HG03342 (cell line): ENCODE measurements at regions not wholly inside any gene's neighbourhood (a gene's known extent, or its start where the extent isn't known, plus 50 kb on each side); places are given as distances from the start of the nearest gene placed in this dataset.

ENCODE experiments used
- ATAC-seq: cut with Tn5 transposase; IDR thresholded peaks from one replicate; pipeline ENCODE4 v1.9.1; 2021; ENCODE audit warnings: mild to moderate bottlenecking, moderate library complexity; ENCODE audit not compliant: unreplicated experiment

DNA sequence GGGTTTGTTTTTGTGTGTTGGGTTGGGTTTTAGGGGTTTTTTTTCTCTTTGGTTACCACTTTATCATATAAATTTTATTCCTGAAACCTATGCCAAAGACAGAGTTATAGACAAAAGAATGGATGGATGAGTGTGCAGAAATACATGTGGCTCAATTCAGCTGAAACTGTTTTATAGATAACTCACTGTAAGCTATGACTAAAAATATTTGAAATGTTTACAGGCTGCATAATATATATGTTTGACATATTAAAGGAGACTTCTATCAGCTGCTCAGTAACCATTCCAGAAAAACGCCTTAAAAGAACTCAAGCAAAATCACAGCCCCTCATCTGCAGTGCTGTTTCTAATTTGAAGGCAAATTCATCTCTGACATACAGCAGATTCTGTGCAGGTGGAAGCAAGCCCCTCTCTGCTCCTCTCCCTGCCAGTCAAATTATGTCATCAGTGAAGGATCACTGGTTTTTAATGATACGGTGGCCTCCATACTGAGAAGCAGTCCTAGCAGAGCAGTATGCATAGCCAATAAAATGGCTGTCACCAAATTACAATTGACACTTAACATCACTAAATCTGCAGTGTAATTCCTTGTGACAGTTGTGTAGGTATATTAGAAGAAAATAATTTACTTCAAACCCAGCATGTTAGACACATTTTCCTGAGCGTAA is 301.6 kb downstream of the NR2F1-AS1 start:
- no peak for ATAC-seq

DNA sequence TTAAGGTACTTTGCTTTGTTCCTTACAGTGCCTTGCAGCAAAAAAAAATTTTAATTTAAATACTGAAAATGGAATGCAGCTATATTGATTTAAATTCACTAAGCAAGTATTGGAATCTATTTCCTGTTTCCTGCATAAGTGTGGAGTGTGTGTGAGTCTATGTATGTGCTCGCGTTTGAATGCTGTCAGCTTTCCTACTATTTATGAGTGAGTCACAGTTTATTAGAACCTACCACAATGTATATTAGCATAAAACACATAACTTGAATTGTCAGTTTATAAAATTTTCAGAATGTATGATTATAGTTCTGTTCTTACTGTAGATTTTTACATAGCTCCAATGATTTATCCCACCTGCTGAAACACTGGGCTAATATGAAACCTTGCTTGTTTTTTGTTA is 302.1 kb downstream of the NR2F1-AS1 start:
- ATAC-seq = no peak

DNA sequence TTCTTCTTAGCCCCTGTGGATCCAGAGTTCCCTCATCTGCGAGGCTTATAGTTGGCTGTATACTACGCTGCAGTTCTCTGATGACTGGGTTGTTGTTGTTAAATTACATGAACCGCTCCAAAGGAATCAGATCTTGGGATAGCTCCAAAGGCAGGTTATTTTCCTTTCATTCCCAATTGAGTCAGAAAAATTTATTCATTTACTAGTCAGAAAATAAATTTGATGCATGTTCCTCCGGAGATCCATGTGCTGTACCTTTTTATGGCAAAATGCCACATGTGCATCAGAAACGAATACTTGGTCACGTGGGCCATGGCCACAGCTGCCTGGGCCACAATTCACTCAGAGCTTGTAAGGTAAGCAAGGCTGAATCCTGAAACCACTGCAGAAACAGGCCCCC is 304.0 kb downstream of the NR2F1-AS1 start:
- ATAC-seq = no peak

DNA sequence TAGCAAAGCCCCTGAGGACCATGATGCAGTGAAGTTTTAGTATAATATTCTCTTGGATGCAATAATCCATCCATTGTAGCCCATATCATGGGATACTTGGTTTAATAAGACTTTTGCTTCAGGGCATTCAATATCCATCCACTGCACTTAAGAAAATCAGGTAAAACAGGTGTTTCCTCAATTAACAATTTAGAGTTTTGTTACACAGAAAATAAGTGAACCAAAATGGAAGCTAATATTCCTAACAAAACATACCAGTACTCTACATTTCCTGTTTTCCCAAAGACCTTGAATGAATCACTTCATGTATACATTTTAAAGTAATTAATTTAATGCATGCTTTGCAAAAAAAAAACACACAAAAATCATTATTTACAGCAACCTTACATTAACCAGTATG is 305.6 kb downstream of the NR2F1-AS1 start:
- no peak for ATAC-seq

DNA sequence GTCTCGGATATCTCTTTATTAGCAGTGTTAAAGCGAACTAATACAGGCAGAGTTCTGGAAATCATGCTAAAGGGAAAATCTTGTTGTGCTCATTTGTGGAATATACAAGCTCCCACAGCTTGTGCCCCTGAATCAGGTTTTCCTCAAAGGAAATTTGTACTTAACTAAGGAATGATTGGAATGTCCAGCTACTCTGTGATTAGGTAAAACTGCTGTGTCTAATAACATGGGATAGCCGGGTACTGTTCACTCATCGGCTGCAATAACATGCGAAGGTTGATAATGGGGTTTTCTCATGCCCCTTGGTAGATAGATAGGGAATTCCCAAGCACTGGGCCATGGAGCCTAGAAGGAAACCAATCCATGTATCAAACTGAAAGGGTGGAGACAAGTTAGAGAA is 306.7 kb downstream of the NR2F1-AS1 start:
- no peak for ATAC-seq

DNA sequence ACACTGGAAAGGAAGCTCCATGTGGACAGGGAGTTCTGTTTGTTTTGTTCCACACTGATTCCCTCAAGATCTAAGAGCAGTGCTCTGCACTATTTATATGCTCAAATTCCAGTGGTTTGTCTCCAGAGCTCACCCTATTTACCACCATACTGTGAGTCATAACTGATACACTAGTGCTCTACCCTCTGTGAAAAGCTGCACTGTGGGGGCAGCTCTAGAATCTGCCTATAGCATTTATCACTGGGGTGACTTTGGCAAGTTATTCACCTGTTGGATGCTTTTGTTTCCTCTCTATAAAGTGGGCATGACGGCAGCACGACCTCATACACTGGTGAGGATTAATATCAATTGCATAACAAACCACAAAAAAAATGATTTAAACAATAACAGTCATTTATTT is 307.8 kb downstream of the NR2F1-AS1 start:
- no peak for ATAC-seq

DNA sequence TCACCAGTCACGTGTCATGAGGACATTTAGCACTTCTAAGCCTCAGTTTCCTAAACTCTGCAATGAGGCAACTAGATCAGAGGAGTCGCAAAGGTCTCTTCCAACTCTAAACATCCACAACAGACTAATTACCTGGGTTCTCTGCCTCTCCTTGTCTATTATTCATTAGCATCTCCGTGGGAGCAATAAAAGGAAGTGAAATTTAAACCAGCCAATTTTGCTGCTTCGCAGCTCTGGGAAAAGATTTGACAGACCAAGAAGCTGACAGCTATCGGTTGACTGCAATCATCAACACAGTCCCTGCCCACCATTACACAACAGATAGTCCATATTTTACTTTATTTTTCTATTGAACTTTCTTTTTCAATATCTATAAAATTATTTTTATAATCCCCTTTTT is 308.9 kb downstream of the NR2F1-AS1 start:
- ATAC-seq = no peak

DNA sequence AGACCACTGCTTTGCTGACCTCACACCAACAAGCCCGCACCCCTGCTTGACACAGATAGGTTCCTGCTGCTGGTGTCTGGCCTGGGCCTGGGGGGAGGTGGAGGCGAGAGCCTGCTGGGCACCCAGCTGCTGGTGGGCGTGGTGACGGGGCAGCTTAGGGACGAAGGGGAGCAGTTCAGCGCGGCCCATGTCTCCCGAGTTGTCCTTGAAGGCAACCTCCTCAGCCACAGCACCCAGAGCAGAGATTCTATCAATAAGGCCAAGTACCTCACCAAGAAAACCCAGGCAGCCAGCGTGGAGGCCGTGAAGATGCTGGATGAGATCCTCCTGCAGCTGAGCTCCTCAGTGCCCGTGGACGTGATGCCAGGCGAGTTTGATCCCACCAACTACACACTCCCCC is 313.3 kb downstream of the NR2F1-AS1 start:
- ATAC-seq = no peak

DNA sequence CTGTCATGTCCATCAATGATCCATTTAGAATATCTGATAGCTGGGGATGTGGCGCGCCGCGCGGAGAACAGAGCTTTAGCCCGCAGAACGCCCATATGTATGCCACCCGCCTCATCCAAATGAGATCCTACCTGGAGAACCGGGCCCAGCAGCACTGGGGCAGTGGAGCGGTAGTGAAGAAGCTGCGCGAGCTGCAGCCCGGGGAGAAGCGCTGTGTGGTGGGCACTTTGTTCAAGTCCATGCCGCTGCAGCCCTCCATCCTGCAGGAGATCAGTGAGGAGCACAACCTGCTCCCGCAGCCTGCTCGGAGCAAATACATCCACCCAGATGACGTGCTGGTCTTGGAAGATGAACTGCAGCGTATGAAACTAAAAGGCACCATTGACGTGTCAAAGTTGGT is 313.7 kb downstream of the NR2F1-AS1 start:
- ATAC-seq = no peak

DNA sequence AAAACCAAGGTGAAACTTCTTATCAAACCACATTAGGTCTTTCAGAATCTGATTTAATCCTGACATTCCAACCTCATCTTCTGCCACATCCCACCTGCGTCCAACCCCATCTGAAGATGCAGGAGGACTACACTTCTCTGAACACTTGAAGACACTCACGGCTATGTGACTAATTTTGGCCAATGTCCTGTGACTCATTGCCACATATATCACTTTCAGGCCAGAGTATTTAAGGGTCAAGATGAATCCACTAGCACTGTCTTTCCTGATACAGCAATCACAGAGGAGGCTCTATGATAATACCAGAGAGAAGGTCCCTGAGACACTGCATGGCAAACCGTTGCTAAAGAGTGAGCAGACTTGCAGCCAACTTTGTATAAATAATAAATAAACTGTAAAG is 323.4 kb downstream of the NR2F1-AS1 start:
- no peak for ATAC-seq

DNA sequence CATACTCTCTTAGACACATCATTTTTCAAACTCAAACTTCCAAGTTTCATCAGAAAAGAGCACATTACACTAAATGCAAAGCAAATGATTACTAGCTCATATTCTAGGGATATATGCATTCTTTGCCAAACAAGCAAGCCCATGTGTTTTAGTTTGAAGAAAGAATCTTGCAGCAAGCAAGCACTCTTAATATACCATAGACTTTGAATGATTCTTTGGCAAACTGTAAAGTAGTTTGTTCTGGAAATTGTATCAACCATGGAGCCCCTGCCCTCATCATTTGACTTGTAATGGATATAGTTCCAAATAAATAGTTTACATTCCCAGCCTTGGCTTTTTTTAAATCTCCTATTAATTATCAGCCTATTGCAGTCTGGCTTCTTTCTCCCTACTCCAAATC is 325.2 kb downstream of the NR2F1-AS1 start:
- ATAC-seq = no peak

DNA sequence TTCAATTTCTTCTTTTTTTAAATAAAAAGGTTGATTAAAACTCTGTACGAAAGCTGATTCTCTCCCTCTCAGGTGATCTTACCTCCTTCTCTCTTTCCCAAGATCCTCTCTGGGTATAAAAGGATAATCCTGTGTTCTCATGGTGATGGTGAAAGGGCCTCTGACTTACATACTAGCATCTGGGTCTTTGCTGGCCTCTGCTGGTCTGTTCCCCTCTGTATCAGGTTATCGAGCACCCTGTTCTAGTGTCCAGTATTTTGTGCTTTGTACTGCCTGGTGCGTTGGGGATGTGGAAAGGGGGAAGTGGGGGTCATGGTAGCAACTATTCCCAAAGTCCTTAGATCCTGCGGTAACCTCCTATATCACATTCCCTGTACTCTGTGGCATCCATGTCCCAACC is 328.9 kb downstream of the NR2F1-AS1 start:
- no peak for ATAC-seq

DNA sequence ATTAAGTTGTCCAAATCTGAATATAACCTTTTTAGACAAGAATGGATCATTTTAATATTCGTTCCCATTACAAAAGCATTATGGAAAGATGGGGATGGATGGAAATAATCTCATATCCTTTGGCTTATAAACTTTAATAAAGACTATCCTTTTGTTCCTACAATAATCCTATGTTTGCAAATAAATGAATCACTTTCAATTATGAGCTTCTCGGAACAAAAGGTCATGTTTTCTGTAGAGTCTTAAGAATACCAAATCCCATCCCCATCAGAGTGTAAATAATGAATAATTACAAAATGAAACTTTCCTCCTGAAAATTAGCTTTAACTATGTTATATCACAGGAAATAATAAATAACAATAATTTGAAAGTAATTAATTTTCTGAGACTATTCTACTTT is 329.7 kb downstream of the NR2F1-AS1 start:
- no peak for ATAC-seq

DNA sequence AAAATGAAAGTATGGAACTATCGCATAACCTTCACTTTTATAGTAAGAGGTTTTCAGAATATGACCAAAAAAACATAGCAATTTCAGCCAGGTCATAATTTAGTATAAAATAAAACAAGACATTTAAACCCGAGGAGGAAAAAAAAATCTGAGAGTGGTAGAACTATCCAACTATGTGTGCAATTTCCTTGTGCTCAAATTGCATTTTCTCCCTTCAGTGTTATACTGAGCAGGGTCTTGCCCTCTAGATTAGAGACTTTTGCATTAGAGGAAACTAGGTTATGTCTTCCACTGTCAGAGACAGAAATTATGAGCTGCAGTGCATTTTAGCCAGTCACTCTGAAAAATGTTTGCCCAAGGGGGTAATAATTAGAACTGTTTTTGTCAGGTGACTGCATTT is 330.6 kb downstream of the NR2F1-AS1 start:
- ATAC-seq = no peak

DNA sequence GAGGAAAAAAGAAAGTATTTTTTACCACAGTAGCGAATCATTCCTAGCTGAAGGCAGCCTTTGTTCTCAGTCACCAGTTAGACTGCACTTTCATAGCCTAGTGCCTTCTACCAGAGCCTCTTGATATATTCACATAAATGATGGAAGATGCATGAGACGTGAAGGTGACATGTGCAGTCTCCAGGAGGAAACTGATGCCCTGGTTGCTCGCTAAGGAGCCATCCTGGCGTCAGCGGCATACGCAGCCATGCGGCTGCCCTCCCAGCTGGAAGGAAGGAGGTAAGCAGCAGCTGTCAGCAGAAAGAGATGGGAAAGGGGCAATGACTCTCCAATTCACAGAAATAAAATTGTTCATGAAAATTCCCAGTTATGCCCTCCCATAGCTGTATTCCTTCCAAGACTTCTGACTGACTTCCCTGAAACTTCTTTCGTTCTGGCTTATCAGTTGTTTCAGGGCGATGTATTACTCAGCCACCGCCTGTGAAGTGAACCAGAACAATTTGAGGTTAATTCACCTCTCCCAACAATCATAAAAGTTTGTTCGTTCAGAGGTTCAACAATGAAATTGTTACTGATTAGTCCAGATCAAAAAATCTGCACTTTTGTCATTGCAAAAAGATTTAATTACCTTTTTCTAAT is 331.2 kb downstream of the NR2F1-AS1 start:
- no peak for ATAC-seq

DNA sequence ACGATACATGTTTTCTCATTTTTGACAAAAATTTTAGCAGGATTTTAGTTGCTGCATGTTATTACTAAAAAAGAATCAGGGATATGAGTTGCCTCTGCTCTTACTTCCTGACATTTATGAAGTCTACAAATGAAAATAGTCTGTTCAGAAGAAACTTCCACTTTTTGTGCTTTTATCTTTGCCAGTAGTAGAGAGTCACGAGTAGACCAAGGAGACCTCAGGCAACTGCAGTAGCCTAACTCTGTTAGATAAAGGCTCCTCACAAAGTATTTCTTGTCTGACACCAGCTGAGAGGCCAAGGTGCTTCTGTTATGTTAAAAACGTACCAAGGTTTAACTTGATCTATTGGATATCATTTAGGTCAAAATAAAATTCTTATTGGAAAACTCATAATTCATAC is 333.9 kb downstream of the NR2F1-AS1 start:
- no peak for ATAC-seq

DNA sequence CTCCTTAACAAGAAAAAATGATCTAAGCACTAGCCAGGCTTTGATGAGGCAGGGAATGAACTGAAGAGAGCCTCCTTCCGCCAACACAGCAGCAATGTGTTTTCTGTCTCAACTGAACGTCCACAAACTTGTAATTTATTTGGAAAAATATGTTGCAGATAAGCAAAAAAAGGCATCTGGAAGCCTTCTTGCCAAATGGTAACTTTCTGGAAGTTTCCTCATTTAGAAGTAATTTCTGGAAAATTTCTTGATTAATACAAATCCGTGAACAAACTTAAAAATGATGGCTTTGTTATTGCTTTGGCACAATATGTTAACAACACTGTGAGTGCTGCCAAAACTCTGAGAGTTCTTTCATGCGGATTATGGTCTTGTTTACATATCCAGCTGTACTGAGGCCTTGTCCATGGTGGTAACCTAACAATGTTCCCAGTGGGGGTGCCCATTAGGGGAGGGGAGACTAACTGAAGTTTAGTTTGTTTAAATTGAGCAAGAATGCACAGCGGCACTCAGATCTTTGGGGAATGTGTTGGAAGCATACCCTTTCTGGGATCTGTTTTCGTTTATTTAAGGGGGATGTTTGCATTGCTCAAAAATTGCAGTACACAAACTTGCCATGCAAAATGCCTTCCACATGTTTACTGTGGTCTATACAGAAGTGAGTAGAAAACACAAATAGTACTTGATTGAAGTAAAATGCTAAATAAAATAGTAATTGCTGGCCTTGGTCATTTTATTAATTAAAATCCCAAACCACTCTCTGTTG is 334.7 kb downstream of the NR2F1-AS1 start:
- ATAC-seq = no peak

DNA sequence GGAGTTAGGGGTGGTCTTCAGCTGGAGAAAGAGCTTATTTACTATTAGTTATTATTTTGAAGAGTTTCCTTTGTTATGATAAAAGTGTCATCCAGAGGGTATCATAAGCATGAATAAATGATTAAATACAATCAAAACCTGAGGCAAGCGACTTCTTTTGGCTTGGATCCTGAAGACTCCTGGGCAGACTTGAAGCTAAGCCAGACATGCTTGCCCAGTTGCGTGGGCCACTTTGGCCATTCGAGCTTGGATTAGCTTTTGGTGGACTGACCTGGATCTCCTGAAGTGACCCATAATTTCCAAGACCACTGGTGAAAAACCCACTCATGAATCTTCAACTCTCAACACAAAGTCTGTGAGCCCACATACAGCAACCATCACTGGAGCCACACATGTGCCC is 335.8 kb downstream of the NR2F1-AS1 start:
- ATAC-seq = no peak

DNA sequence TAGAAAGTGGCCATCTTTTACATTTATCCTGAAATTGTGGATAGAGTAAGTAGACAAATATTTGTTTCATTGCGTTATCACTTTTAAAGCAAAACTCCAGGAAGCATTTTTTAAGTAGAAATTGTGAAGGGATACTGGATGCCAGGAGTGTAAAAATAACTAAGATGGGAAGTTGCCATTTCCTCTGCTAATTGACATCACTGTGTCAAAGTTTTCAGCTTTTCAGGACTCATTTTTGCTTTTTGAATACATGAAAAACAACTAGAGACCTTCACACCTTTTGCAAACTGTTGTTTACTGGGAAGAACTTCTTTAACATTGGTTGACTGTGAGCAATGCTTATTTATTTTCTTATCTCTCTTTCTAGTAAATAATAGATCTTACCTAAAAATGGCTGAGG is 337.5 kb downstream of the NR2F1-AS1 start:
- ATAC-seq = no peak

DNA sequence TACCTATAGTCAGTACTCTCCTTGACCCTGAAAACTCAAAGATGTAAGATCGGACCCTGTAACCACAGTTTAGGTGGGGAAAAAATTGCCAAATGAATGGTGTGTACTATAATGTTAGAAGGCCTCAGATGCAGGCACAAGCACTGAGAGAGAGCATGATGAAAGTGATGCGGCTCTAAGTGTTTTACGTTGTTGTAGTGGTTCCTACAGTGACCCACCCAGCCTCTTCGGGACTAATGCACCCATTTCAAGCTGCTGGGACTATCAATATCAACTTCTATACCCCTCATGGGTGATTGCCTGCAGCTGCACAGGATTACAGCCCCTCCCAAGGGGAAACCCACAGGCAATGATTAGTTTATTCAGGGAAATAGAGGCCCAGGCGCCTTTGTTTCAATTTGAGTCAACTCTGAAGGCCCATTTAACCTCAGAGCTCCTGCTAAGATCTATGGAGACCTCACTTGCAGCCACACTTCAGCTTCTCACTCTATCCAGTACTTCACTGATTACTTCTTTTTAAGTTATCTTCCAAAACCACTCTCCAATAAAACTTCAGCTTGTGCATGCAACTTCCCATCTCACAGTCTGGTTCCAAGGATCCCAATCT is 340.7 kb downstream of the NR2F1-AS1 start:
- no peak for ATAC-seq

DNA sequence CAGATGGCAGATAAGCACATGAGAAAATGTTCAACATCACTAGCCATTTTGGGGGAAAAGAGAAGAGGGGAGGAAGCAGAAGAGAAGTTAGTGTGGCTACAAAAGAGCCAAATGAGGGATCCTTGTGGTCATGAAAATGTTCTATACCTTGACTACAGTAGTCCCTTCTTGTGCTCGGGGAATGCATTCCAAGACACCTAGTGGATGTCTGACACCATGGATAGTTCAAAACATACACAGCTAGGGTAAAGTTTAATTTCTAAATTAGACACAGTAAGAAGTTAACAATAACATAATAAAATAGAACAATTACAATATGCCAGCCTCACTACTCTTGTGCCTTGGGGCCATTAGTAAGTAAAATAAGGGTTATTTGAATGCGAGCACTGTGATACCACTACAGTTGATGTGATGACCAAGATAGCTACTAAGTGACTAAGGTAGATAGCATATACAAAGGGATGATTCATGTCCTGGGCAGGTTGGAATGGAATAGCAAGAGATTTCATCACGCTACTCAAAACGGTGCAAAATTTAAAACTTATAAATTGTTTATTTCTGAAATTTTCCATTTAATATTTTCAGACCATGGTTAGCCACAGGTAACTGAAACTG is 344.1 kb downstream of the NR2F1-AS1 start:
- no peak for ATAC-seq
